ENCODE measurements at regions not wholly inside any gene's neighbourhood (a gene's known extent, or its start where the extent isn't known, plus 50 kb on each side); places are given as distances from the start of the nearest gene placed in this dataset.

- DNase-seq (ENCODE audit: low read depth in 2 of 2), result no peak
Observed at GRCh38 chr13:31081316-31081715, 80.4 kb downstream of the HSPH1 start.

- DNase-seq (ENCODE audit: low read depth in 2 of 2), result no peak
Observed at GRCh38 chr13:31074756-31075155, 86.9 kb downstream of the HSPH1 start.

- no peak for DNase-seq (ENCODE audit: low read depth in 2 of 2)
Observed at GRCh38 chr13:31073859-31074718, 87.6 kb downstream of the HSPH1 start.

- DNase-seq (ENCODE audit: low read depth in 2 of 2), result no peak
Observed at GRCh38 chr13:31072041-31072440, 89.7 kb downstream of the HSPH1 start.

GRCh38 chr13:31069808-31070534 is 91.7 kb downstream of the HSPH1 start:
- no peak for DNase-seq (ENCODE audit: low read depth in 2 of 2)

GRCh38 chr13:31068119-31068423 is 93.6 kb downstream of the HSPH1 start:
- no peak for DNase-seq (ENCODE audit: low read depth in 2 of 2)

GRCh38 chr13:31067416-31068118 is 94.1 kb downstream of the HSPH1 start:
- no peak for DNase-seq (ENCODE audit: low read depth in 2 of 2)

GRCh38 chr13:31064636-31065035 is 97.1 kb downstream of the HSPH1 start:
- no peak for DNase-seq (ENCODE audit: low read depth in 2 of 2)

GRCh38 chr13:31063772-31064171 is 97.9 kb downstream of the HSPH1 start:
- no peak for DNase-seq (ENCODE audit: low read depth in 2 of 2)

GRCh38 chr13:31060655-31061054 is 101.0 kb downstream of the HSPH1 start:
- DNase-seq (ENCODE audit: low read depth in 2 of 2), result no peak

- DNase-seq (ENCODE audit: low read depth in 2 of 2), result no peak
Observed at GRCh38 chr13:31060220-31060619, 101.5 kb downstream of the HSPH1 start.

GRCh38 chr13:31057403-31058033 is 104.2 kb downstream of the HSPH1 start:
- no peak for DNase-seq (ENCODE audit: low read depth in 2 of 2)

- DNase-seq (ENCODE audit: low read depth in 2 of 2), result no peak
Observed at GRCh38 chr13:31056644-31057271, 104.9 kb downstream of the HSPH1 start.

GRCh38 chr13:31055589-31055988 is 106.1 kb downstream of the HSPH1 start:
- DNase-seq (ENCODE audit: low read depth in 2 of 2), result no peak

GRCh38 chr13:31054632-31055031 is 107.1 kb downstream of the HSPH1 start:
- no peak for DNase-seq (ENCODE audit: low read depth in 2 of 2)

GRCh38 chr13:31053896-31054295 is 107.8 kb downstream of the HSPH1 start:
- no peak for DNase-seq (ENCODE audit: low read depth in 2 of 2)

GRCh38 chr13:31053091-31053490 is 108.6 kb downstream of the HSPH1 start:
- DNase-seq (ENCODE audit: low read depth in 2 of 2), result no peak

GRCh38 chr13:31052478-31052877 is 109.2 kb downstream of the HSPH1 start:
- DNase-seq (ENCODE audit: low read depth in 2 of 2), result no peak

GRCh38 chr13:31051999-31052398 is 109.7 kb downstream of the HSPH1 start:
- no peak for DNase-seq (ENCODE audit: low read depth in 2 of 2)

GRCh38 chr13:31050486-31051400 is 111.0 kb downstream of the HSPH1 start:
- no peak for DNase-seq (ENCODE audit: low read depth in 2 of 2)

GRCh38 chr13:31049833-31050232 is 111.9 kb downstream of the HSPH1 start:
- DNase-seq (ENCODE audit: low read depth in 2 of 2), result no peak

Data from stimulated activated CD8-positive, alpha-beta memory T cell treated with anti-CD3 and anti-CD28 coated beads, Interleukin-15, amount 100 ng/mL, for 4 hours (primary cell).